Right ventricle myocardium superior (tissue), 1 donor: ENCODE measurements at regions not wholly inside any gene's neighbourhood (a gene's known extent, or its start where the extent isn't known, plus 50 kb on each side); places are given as distances from the start of the nearest gene placed in this dataset.
"Not testable (repeated sequence)": the region's sequence is repeated elsewhere in the genome, so short reads cannot be mapped to it uniquely, and the experiment has no call there.

Experiments
- ATAC-seq: fragments of 200-7000 bp; cut with Tn5 transposase; one replicate; pipeline ENCODE4 v1.9.1; 2020; ENCODE audit warnings: mild to moderate bottlenecking; ENCODE audit not compliant: poor library complexity
- DNase-seq: peaks from one replicate; pipeline ENCODE4 v3.0.0-alpha.2; 2020
- intact Hi-C: fragments of 100-400 bp; cut with DNase I; formaldehyde crosslinking; loops from one replicate; pipeline ENCODE4 v1.11.2; 2022
- donor health status: DM: no; HTN: yes; CAD: no; lungs with severe emphysema.

DNA sequence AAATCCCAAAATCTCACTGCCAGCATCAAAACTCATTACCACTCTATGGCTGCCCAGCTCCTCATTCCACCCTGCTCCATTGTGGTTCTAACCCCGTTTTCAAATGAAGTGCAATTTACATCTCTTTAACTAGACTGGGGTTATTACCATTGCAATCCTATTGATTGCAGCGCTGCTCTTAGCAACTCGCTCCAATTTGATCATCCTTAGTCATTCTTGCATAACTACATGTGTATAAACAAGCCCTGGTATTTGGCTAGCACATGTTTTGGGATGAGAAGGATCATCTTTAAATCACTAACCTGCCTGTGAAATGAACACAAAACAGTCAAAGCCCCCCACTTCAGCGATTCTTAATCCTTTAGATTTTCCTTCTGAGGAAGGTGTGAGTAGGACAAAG is 340.1 kb upstream of the PPARGC1A start:
- ATAC-seq = no peak

DNA sequence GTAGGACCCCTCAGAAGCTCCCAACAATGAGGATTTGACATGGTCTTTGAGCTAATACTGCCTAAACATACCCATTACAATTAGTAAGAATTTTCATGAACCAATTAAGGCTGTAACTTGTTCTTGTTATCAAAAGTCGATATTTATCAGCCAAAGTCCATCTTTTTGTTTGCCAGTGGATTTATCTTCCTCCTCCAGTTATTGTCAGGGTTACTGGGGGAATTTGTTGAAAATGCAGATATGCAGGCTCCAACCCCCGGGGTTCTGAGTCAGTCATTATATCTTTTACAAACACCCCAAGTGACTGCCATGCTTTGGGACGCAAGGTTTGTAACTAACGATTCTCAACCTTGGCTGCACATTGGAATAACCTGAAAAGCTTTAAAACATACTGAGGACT is 338.8 kb upstream of the PPARGC1A start:
- intact Hi-C loops = no loop called here
- no peak for ATAC-seq
- no peak for DNase-seq

More for the DNA sequence above, 340.1 kb upstream of the PPARGC1A start:
- intact Hi-C loops = no loop called here
- DNase-seq = no peak

DNA sequence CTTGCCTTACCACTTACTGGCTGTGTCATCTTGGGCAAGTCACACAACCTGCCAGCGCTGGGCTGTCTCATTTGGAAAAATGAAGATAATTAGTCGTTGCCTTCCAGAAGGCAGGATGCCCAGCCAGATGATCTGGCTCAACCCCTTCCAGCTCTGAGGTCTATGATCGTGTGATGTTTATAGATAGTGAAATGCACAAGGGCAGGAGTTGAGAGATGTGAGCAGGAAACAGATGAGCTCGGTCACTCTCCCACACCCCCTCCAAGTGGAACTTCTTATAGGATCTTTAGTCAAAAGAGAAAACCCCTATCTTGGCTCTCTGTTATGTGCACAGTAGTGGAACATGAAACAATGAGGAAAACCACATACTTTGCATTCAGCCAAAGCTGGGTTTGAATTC is 336.8 kb upstream of the PPARGC1A start:
- peak; percentile 36 for ATAC-seq
- intact Hi-C loops = no loop called here

DNA sequence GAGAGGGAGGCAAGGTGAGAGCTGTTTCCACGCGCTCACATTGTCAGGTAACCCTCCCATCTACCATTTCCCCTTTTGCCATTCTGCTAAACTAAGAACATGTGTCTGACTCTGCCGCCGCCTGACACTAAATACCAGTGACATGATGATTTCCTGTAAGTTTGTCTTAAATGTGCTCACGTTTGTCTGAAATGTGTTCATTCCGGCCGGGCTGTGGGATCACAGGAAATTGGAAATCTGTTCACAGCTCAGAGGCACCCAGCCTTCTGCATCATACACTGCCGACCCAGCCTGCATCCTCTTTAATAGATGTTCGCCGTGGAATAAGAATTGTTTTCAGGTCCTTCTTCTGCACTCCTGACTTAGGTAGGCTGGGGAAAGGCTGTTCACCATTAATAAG is 336.2 kb upstream of the PPARGC1A start:
- no peak for ATAC-seq
- no peak for DNase-seq
- intact Hi-C loops = no loop called here

More for the DNA sequence above, 336.8 kb upstream of the PPARGC1A start:
- DNase-seq = no peak

DNA sequence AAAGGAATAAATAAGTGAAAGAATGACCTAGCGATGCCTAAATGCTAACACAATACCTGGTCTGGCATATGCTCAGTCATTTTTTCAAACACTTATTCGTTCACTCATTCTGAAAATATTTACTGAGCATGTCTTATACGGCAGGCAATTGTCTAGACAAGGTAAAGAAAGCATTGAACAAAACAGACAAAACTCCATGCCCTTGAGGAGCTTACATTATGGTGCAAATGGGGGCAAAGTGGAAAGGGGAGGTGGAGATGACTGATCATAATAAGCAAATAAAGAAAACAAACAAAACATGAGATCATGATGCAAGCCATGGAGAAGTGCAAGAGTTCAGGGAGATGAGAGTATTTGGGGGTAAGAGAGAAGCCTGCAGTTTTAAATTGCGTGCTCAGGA is 334.6 kb upstream of the PPARGC1A start:
- ATAC-seq (no peak), DNase-seq (no peak)
- intact Hi-C loops = no loop called here

DNA sequence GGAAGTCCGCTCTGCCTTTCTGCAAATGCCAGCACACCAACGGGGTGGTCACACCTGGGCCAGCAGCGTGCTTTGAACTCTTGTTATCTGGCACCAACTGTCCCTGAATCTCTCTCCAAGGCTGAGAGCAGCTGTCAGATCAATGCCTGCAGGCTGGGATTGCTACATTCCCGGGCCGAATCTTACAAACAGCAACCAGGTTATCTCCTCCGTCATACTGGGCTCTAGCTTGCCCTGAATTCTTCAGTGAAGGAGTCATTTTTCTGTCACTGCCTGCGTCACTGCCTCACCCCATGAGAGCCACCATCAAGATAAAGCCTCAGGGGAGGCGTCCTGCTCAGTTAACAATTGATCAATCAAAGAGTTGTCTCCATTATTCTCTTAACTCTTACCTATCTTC is 329.4 kb upstream of the PPARGC1A start:
- intact Hi-C loops = no loop called here
- ATAC-seq (no peak), DNase-seq (no peak)

DNA sequence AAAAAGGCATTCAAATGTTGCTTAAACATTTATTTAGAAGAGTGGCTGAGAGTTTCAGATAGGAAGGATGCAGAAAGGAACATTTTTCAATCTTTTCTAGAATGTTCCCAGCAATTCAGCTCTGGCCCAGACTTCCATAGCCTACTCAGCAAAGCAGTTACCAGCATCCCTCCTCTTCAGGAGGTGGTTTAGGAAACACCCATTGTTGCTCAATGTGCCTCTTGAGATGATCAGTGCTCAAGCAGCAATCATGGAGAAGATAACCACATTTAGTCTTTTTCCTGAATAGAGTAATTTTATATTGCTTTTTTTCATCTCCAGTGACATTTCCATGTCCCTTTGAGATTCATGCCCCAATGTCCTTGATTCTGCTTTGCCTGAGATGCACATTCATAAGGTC is 328.7 kb upstream of the PPARGC1A start:
- DNase-seq = no peak
- intact Hi-C loops = no loop called here
- ATAC-seq = no peak

DNA sequence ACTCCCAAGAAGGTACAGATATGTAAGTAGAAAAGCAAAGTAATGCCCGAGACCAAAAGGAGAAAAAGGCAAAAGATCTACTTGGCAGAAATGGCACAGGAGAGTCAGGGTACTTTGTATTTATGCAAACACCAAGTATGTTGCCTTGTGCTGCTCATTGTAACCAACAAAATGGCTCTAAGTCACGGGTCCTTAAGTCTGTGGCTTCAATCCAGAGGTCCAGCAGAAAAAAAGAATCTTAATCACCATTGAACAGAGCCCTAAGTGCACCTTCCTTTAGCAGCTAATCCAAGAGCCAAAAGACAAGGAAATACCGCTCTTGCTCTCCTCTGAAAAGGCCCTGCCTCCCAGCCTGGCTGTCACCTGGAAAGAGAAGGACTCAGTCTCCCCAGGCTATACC is 324.9 kb upstream of the PPARGC1A start:
- intact Hi-C loops = no loop called here
- ATAC-seq (no peak), DNase-seq (no peak)

DNA sequence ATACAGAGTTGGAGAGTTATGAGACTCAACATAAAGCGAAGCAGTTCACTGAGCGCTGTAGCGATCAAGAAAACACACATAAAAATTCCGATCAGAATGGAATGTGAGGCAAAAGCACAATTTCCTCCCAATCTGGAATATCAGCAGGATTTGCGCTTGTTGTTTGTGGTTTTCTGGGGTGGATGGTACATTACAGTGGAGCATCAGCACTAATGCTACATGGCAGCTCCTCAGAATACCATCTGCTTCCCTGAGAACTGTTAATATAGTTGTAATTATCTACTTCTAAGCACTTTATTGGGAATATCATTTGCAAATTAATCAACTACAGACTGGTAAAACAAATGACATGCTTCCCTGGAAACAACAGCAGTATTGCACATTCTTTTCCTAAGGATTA is 324.1 kb upstream of the PPARGC1A start:
- intact Hi-C loops = no loop called here
- ATAC-seq (no peak), DNase-seq (no peak)

DNA sequence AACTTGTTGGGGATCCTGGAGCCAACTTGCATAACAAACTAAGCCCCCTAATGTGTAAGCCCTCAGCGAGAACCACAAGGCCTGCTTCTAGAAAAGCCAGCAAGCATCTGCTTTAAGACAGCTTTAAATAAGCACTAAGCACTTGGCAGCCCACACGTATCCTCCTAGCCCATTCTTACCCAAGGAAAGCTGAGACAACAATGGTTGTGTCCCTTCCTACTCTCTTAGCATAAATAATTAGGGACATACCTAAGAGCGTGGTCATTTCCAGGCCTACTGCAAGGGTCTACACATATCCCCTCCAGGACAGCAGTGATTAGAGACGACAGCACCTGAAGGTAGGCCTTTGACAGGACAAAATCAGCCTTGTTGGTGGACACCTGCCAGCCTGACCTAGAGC is 322.8 kb upstream of the PPARGC1A start:
- DNase-seq = no peak
- no peak for ATAC-seq
- intact Hi-C loops = no loop called here

DNA sequence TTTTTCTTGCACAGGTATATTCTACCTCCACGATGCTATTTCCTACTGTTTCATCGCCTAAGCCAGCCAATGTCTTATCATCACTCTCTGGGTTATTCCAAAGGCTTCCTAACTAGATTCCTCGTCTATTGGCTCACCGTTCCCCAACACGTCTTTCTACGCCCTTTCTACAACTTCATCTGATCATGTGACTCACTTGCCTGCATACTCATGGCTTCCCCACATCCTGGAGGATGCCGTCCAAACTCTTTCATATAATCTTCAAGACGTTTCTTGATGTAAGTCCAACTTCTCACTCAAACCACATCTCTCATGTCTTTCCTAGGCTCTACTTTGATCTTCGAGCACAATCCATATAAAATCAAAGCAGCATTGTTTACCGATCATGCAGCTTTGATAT is 322.0 kb upstream of the PPARGC1A start:
- ATAC-seq (no peak), DNase-seq (no peak)
- intact Hi-C loops = no loop called here

DNA sequence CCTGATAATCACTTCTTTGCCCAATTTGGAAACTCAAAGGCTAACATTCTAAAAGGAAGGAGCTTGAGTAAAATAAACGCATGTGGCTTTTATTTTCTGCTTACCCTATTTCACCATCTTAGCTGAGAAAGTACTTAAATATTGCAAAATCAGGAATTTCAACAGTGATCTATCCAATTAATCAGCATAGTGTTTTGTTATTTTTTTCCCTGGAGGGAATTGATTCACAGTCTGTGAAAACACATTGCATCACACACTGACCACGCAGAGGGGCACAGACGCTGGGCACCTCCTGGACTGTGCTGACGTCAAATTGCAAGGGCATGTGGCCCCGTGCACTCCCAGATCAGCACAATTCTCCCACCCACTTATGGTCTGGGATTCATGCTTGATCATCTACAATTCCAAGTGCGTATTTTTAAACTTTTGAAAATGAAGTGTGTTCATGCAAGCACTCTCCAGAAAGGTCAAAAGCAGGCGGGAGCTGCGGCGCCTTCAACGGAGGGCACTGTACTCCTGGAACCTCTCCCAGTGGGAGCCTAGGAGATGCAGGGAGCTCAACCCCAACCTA is 320.6 kb upstream of the PPARGC1A start:
- ATAC-seq (peak; percentile 89), DNase-seq (peak; percentile 69)
- intact Hi-C loops = no loop called here

DNA sequence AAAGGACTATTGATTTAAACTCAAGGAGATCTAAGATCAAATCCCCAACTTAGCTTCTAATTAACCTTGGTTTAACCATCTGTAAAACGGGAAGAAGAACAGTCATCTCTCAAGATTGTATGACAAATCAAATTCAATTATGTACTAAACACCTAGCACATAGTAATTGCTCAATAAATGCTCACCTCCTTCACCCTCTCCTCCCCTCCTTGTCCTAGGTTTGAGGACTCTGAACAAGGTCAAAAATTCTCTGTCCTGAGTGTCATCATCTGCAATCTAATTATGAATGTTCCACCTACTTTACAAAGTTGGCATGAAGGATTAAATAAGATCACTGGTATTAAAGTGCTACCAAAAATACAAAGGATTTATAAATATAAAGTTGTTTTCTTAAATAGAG is 320.1 kb upstream of the PPARGC1A start:
- intact Hi-C loops = no loop called here
- ATAC-seq = no peak
- DNase-seq = no peak

DNA sequence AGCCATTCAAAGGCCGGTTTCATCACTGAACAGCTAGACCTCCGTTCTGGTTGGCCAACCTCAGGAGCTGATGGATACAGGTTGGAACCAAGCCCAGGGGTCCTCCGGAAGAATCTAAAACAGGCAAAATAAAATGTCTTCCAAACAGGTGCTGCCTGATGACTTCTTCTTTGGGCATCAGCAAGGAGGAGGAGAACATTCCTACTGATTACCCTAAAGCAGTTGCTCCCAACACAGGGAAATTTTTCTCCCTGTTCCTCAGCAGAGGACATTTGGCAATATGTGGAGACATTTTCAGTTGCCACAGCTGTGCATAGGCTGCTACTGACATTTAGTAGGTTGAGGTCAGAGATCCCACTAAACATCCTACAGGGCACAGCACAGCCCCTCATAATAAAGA is 319.3 kb upstream of the PPARGC1A start:
- no peak for DNase-seq
- ATAC-seq = no peak
- intact Hi-C loops = no loop called here

DNA sequence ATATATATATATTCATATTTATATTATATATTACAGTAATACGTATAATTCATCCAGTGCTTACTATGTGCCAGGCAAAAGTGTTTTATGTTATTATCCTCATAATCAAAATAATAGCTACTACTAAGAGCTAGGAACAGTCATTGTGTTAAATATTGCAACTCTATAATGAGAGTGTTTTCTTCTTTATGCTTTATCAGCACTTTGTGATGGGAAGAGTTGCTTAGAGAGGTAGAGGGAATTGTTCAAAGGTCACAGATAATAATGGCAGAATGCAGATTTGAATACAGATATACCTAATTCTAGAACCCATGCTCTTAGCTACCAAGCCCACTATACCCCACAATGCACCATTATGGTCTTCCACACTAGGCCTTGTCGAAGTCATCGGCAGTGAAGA is 318.8 kb upstream of the PPARGC1A start:
- ATAC-seq = no peak
- DNase-seq = no peak
- intact Hi-C loops = no loop called here

DNA sequence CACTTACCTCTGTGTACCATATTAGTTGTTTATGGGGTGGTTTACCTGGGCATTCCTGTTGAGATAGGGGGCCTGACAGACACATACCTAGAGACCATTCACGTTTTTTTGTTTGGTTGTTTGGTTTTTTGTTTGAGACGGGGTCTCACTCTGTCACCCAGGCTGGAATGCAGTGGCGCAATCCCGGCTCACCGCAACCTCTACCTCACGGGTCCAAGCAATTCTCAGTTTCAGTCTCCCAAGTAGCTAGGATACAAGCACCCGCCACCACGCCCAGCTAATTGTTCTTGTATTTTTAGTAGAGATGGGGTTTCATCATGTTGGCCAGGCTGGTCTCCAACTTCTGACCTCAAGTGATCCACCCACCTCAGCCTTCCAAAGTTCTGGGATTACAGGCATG is 314.9 kb upstream of the PPARGC1A start:
- ATAC-seq, intact Hi-C loops: not testable (repeated sequence)

DNA sequence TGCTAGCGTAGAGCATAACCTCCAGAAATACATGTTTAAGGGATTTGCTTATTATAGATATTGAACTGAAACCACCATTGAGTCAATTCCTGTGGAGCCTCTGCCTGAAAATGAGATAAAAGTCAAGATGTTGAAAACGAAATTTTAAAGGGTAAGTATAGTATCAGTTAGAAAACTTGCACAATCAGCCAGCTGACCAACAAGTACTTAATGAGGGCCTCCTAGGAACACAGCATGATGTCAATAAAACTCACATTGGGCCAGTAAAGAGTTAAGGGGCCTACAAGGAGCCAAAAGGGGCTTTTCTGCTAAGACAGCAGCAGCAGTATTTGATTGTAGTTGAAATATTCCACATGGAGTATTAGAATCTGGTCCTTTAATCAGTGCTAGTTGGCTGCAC is 314.1 kb upstream of the PPARGC1A start:
- intact Hi-C loops = no loop called here
- no peak for ATAC-seq

More for the DNA sequence above, 314.9 kb upstream of the PPARGC1A start:
- DNase-seq = not testable (repeated sequence)

DNA sequence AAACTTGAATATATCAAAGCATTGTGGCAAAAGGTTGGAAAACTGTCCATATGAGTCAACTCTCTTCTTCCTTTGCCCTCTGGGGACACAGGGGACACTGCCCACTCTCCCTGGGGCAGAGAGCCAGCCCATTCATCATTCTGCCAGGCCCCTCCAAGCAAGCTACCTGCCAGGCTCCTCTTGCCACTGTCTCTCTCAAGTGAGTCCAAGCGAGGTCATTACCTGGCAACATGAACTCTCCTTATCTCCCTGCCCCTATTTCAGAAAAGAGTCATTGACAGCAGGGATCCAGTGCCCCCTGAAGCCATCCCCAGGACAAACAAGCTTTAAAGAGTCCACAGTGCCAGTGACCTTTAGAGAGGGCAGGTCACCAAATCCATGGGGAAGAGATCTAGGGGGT is 312.7 kb upstream of the PPARGC1A start:
- intact Hi-C loops = no loop called here
- no peak for DNase-seq
- ATAC-seq = no peak

More for the DNA sequence above, 314.1 kb upstream of the PPARGC1A start:
- DNase-seq = no peak

DNA sequence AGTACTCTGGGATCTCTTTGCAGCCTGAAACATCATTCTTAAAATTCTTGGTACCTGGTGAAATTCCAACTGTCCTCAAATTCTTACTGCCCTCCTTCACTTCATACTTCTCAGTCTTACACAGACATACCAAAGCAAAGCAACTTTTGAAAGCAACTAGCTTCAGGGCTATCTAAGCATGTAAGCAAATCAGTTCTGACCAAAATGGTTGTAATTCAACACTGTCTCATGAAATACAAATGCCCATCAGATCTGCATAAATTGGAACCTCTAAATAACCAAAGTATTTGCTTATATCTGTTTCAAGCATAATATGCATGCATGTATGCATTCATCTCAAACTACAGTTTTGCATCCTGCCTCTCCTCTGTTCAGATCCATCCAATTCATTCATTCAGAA is 308.1 kb upstream of the PPARGC1A start:
- no peak for DNase-seq
- intact Hi-C loops = no loop called here
- no peak for ATAC-seq

DNA sequence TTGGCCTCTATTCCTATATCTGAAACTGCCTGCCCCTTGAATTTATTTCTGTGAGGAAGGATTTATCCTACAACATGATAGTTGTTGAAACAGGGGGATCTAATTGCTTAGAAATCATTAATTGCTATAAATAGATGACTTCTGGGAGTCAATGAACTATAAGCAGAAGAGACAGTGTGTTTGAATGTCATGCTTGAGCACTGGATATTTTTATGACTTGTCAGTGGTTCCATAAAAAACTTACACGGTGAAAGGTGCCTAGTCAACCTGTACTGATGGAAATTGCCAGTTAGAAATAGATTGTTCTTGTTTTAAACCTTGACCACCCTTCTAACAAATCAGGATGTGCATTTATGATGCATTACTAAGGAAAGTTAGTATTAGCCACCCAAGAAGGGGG is 306.9 kb upstream of the PPARGC1A start:
- DNase-seq (no peak), ATAC-seq (peak; percentile 76)
- intact Hi-C loops = no loop called here

DNA sequence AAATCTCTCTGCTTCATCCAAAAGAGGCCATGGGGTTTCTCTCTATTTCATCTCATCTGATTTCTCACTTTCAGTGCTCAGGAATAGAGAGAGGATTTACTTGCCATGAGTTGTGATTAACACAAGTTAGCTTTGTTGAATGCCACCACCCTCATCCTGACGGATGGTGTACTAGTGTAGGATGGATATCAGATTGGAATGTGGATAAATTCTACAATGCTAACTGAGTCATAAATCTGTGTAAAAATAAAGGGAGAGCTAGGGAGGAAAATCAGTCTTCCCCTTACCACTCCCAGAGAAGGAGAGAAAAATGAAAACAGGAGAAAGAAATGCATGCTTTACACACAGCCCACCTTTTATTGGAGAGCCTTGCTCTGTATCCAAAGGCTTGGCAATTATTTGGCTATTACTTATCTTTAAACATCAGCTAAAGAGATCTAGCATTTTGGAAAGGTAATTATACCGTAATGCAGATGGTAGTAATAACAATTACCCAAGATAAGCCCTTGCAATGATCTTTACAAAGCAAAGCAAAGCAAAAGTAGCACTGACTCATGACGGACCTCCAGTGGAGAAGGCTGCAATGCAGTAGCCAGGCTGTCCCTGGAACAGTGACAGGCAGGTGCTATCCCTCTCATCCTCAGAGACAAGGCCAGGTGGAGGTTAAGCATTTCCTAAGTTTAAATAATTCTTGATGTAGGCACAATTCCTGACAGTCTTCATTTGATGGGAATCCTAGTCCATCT is 306.3 kb upstream of the PPARGC1A start:
- ATAC-seq (peak; percentile 82), DNase-seq (no peak)
- intact Hi-C loops = no loop called here
